Upper lobe of left lung (tissue), 6 donors: ENCODE measurements at regions not wholly inside any gene's neighbourhood (a gene's known extent, or its start where the extent isn't known, plus 50 kb on each side); places are given as distances from the start of the nearest gene placed in this dataset.

Experiments used
- ATAC-seq, 2 donors: fragments of 200-7000 bp; cut with Tn5 transposase; one replicate each; pipeline ENCODE4 v1.9.1; 2022; ENCODE audit warnings: mild to moderate bottlenecking in 2 of 2, moderate library complexity in 2 of 2; ENCODE audit not compliant: low FRiP score in 2 of 2
- DNase-seq, 2 donors: peaks; one replicate each; pipeline ENCODE4 v3.0.0-alpha.2; 2019 to 2020
- H3K27ac ChIP-seq, 4 donors: fragments of 200-600 bp; sonication (generic); one replicate each; pipeline ENCODE4 v1.5.1; 2016 to 2019
- H3K27me3 ChIP-seq, 4 donors: fragments of 200-600 bp; sonication (generic); one replicate each; pipeline ENCODE4 v1.5.1; 2017 to 2019
- H3K36me3 ChIP-seq, 4 donors: fragments of 200-600 bp; sonication (generic); one replicate each; pipeline ENCODE4 v1.5.1; 2016 to 2019
- H3K4me1 ChIP-seq, 4 donors: fragments of 200-600 bp; sonication (generic); one replicate each; pipeline ENCODE4 v1.5.1; 2018 to 2019
- H3K4me3 ChIP-seq, 4 donors: fragments of 200-600 bp; sonication (generic); one replicate each; pipeline ENCODE4 v1.5.1; 2017 to 2019; ENCODE audit warnings: mild to moderate bottlenecking in 2 of 4, moderate library complexity in 1 of 4
- H3K9me3 ChIP-seq, 4 donors: fragments of 200-600 bp; sonication (generic); one replicate each; pipeline ENCODE4 v1.5.1; 2018 to 2019
- EP300 ChIP-seq, 4 donors: sonication (generic); formaldehyde crosslinking; IDR thresholded peaks; one replicate each; pipeline ENCODE4 v1.5.1; 2017; ENCODE audit warnings: antibody characterized with exemption in 4 of 4, control low read depth in 2 of 4
- POLR2A ChIP-seq, 4 donors: fragments of 450-650 bp; IDR thresholded peaks; one replicate each; pipeline ENCODE4 v1.5.1; 2016 to 2017; ENCODE audit warnings: antibody characterized with exemption in 4 of 4, mild to moderate bottlenecking in 2 of 4
- POLR2AphosphoS5 ChIP-seq, 2 donors: sonication (generic); formaldehyde crosslinking; IDR thresholded peaks; one replicate each; pipeline ENCODE4 v1.5.1; 2017; ENCODE audit warnings: antibody characterized with exemption in 2 of 2
- WGBS, 2 donors: methylation state at CpG; one replicate each; pipeline ENCODE4 v1.1.5; 2017 to 2018; 5-methylcytosine and 5-hydroxymethylcytosine counted together
- TF ChIP-seq, protein P1 (sequence below), 6 experiments: fragments of 450-650 bp in 4 of 6; fragments of 200-600 bp in 2 of 6; sonication (generic) in 2 of 6; IDR thresholded peaks; one replicate each; pipeline ENCODE4 v1.5.1; 2016 to 2019; ENCODE audit warnings: antibody characterized with exemption in 6 of 6
- donor health status: DM: no; HTN: no; CAD: no; lungs with moderate emphysema.
- donor health status: DM: no; HTN: yes; CAD: no; lungs with severe emphysema.

DNA sequence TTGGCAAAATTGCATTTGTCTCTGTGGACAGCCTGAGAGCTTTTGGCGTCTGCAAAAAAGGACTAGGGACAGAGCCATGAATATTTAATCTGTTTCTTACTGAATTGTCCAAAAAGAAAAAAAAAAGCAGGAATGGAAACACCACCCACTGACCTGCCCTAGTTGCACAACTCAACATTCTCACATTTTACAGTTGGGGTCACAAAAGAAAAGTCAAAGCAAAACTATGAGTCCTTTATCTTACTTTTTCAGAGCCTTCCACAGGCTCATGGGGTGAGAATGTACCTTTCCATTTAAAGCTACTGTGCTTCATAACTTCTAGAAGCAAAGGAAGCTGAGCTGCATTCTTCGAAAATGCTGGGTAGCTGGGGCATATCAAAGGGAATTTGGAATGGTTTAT, 225.7 kb downstream of the FAM76B start:
- Histone ChIP-seq H3K27ac (no peak overlapping the region), H3K36me3 (no peaks in the 10 kb centered on the region), H3K27me3 (no peaks in the 10 kb centered on the region), H3K9me3 (peaks cover 0 to 3% (median 0%) of the 10 kb centered on the region in 4 donors), H3K4me1 (no peaks in the 10 kb centered on the region), H3K4me3 (no peak overlapping the region)
- ATAC-seq = no peak
- no peak for TF ChIP-seq POLR2A (IDR thresholded peaks at IDR 0.05)
- TF ChIP-seq EP300 (IDR thresholded peaks at IDR 0.05) = no peak
- no peak for TF ChIP-seq POLR2AphosphoS5 (IDR thresholded peaks at IDR 0.05)
- TF ChIP-seq, protein P1, sequence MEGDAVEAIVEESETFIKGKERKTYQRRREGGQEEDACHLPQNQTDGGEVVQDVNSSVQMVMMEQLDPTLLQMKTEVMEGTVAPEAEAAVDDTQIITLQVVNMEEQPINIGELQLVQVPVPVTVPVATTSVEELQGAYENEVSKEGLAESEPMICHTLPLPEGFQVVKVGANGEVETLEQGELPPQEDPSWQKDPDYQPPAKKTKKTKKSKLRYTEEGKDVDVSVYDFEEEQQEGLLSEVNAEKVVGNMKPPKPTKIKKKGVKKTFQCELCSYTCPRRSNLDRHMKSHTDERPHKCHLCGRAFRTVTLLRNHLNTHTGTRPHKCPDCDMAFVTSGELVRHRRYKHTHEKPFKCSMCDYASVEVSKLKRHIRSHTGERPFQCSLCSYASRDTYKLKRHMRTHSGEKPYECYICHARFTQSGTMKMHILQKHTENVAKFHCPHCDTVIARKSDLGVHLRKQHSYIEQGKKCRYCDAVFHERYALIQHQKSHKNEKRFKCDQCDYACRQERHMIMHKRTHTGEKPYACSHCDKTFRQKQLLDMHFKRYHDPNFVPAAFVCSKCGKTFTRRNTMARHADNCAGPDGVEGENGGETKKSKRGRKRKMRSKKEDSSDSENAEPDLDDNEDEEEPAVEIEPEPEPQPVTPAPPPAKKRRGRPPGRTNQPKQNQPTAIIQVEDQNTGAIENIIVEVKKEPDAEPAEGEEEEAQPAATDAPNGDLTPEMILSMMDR (IDR thresholded peaks at IDR 0.05) = no peak
- DNase-seq = no peak
- WGBS, 2 donors = 34 to 37% methylated on average over 2 of the region's 2 CpGs

DNA sequence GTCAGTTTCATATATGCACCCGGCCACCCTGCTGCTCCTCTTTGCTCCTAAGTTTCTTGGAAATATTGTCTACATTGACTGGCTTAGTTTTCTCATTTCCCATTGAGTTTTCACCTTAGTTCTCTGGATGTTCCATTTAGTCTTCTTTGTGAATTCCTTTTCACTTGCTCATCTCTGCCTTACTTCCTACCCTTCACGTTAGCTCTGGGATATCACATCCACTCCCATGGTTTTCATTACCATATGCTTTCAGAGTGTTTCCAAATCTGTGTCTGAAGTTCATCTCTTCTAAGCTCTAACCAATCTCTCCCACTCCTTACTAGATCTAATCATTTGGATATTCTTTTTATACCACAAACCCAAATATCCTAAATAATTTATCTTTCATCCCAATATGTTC, 226.4 kb downstream of the FAM76B start:
- Histone ChIP-seq H3K36me3 (no peaks in the 10 kb centered on the region), H3K9me3 (no peaks in the 10 kb centered on the region), H3K4me1 (no peaks in the 10 kb centered on the region), H3K27ac (no peak overlapping the region), H3K27me3 (no peaks in the 10 kb centered on the region), H3K4me3 (no peak overlapping the region)
- ATAC-seq (no peak), DNase-seq (no peak)
- TF ChIP-seq POLR2A (IDR thresholded peaks at IDR 0.05) (no peak), EP300 (IDR thresholded peaks at IDR 0.05) (no peak), POLR2AphosphoS5 (IDR thresholded peaks at IDR 0.05) (no peak)
- TF ChIP-seq, protein P1 (IDR thresholded peaks at IDR 0.05) = no peak
- 90 to 94% methylated on average over 2 of the region's 2 CpGs for WGBS, 2 donors

DNA sequence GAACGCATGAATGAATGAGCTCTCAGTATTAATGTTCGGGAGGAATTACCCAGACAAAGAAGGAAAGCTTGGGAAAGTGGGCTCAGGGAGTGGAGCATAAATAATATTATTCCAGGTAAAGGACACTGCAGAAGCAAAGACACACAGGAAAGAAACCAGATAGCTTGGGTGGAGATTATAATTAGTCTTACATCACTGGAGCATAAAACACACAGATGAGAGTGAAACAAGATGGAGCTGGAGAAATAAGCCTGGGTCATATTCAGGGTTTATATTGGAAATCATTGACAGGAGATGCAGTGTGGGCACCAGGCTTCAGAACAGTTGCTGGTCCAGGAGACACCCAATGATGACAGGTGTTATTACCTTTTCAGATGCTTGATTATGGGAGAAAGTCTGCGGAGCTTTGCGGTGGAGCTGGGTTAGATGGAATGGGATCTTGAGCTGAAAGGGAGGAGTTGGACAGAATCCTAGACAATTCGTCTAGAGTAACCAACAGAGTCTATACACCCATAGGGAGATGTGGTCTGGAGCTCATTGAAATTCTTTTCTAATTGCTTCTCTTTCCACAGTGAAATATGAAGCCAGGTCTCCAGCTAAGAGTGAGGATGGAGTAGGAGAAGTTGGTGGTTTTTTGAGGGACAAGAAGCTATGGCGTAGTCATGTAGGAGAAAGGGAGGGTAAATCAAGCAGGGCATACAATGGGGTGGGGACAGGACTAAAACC, 227.2 kb downstream of the FAM76B start:
- no peak for TF ChIP-seq EP300 (IDR thresholded peaks at IDR 0.05)
- no peak for TF ChIP-seq POLR2AphosphoS5 (IDR thresholded peaks at IDR 0.05)
- TF ChIP-seq POLR2A (IDR thresholded peaks at IDR 0.05) = no peak
- TF ChIP-seq, protein P1 (IDR thresholded peaks at IDR 0.05) = no peak
- Histone ChIP-seq H3K27ac (no peak overlapping the region), H3K4me1 (no peaks in the 10 kb centered on the region), H3K27me3 (no peaks in the 10 kb centered on the region), H3K36me3 (no peaks in the 10 kb centered on the region), H3K4me3 (no peak overlapping the region), H3K9me3 (no peaks in the 10 kb centered on the region)
- ATAC-seq (no peak), DNase-seq (no peak)
- WGBS, 2 donors = 93 to 98% methylated on average over 6 of the region's 6 CpGs

DNA sequence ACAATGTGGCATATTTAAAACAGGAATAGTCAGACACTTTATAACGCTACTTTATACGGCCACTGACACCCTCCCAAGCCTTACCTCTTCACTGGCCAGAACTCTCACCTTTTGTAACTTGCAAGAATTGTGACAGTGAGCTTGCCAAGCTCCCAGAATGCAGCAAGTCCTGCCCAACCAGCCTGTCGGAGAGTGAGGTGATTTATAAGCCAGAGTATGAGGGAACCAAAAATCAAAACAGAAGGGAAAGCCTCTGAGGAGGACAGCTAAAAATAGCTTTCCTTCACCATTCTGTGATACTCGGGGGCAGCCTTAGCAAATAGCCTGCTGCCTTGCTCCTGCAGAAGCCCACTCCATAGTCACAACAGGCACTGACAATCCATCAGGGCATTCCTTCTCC, 229.7 kb downstream of the FAM76B start:
- Histone ChIP-seq H3K27me3 (no peaks in the 10 kb centered on the region), H3K27ac (no peak overlapping the region), H3K36me3 (no peaks in the 10 kb centered on the region), H3K4me3 (no peak overlapping the region), H3K9me3 (no peaks in the 10 kb centered on the region), H3K4me1 (no peaks in the 10 kb centered on the region)
- no peak for ATAC-seq
- DNase-seq = no peak
- 41 to 58% methylated on average over 4 of the region's 4 CpGs for WGBS, 2 donors
- no peak for TF ChIP-seq EP300 (IDR thresholded peaks at IDR 0.05)
- no peak for TF ChIP-seq POLR2AphosphoS5 (IDR thresholded peaks at IDR 0.05)
- TF ChIP-seq POLR2A (IDR thresholded peaks at IDR 0.05) = no peak
- TF ChIP-seq, protein P1 (IDR thresholded peaks at IDR 0.05) = no peak

DNA sequence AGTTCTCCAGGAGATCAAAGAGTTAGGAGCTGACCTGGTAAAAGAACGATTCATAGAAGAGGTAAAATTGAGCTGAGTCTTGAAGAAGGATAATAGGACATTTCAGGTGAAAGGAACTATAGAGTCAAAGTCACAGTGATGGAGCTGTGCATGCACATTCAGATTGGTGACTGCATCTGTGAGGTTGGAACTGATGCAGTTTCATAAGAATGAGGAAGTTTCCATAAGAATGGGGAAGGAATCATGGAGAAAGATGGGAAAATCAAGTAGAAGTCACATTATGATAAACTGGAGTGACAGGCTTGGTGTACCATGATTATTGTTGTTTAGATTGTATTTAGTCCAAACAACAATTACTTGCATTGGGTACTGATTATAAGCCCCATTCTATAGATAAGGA, 232.2 kb downstream of the FAM76B start:
- WGBS, 2 donors = 68 to 75% methylated on average over 1 of the region's 1 CpG
- H3K4me1 ChIP-seq = no peaks in the 10 kb centered on the region
- H3K27me3 ChIP-seq = no peaks in the 10 kb centered on the region
- H3K9me3 ChIP-seq = no peaks in the 10 kb centered on the region
- H3K36me3 ChIP-seq = no peaks in the 10 kb centered on the region
- H3K4me3 ChIP-seq = no peak overlapping the region
- ATAC-seq = no peak
- no peak for DNase-seq
- TF ChIP-seq, protein P1 (IDR thresholded peaks at IDR 0.05) = no peak
- TF ChIP-seq EP300 (IDR thresholded peaks at IDR 0.05) (no peak), POLR2AphosphoS5 (IDR thresholded peaks at IDR 0.05) (no peak), POLR2A (IDR thresholded peaks at IDR 0.05) (no peak)
- no peak overlapping the region for H3K27ac ChIP-seq
